ENCODE measurements at regions not wholly inside any gene's neighbourhood (a gene's known extent, or its start where the extent isn't known, plus 50 kb on each side); places are given as distances from the start of the nearest gene placed in this dataset.

DNA sequence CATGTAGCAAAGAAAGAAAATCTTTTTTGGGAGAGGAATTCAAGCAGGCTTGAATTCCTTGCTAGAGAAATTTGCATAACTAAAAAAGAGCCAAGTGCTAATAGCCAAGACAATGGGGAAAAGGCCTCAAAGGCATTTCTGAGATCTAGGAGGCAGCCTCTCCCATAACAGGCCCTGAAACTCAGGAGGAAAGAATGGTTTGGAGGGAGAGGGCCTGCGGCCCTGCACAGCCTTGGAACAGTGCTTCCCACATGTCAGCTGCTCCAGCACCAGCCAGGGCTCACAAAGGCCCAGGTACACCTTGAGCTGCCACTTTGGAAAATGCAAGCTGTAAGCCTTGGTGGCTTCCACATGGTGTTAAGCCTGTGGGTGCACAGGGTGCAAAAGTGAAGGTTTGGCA is 55.5 kb upstream of the TSPAN18 start:
- Histone ChIP-seq H4K91ac (ENCODE audit: insufficient read length, low read depth, low read length) (peak overlapping the region; percentile 94), H3K23me2 (ENCODE audit: insufficient read length, low read depth, low read length, poor library complexity, severe bottlenecking) (no peaks in the 10 kb centered on the region), H3K9me3 (ENCODE audit: control insufficient read depth, low read depth, low read length) (no peaks in the 10 kb centered on the region), H2BK20ac (ENCODE audit: low read depth, low read length, poor library complexity, severe bottlenecking) (no peak overlapping the region), H3K4me1 (ENCODE audit: insufficient read depth, low read length) (peaks cover 11% of the 10 kb centered on the region; the same call in 1 of the 2 replicates), H2BK12ac (ENCODE audit: insufficient read length, low read depth, low read length) (no peak overlapping the region), H4K8ac (replicated peaks; ENCODE audit: insufficient read length, low read depth, low read length) (peak overlapping the region; percentile 15), H3K18ac (ENCODE audit: insufficient read length, low read depth, low read length) (peak overlapping the region; percentile 84), H3K27me3 (ENCODE audit: insufficient read depth, low read length) (no peaks in the 10 kb centered on the region), H4K20me1 (ENCODE audit: control insufficient read depth, insufficient read depth, insufficient read length) (no peaks in the 10 kb centered on the region), H3K23ac (ENCODE audit: insufficient read length, low read depth, low read length) (no peak overlapping the region), H3K9ac (ENCODE audit: extremely low read depth, insufficient read length, low read length) (no peak overlapping the region), H3K14ac (ENCODE audit: insufficient read depth, low read length) (no peak overlapping the region), H4K5ac (ENCODE audit: insufficient read length, low read depth, low read length) (no peak overlapping the region), H3K56ac (ENCODE audit: insufficient read length, low read depth, low read length) (no peak overlapping the region), H3T11ph (ENCODE audit: low read length) (no peak overlapping the region), H3K79me1 (ENCODE audit: insufficient read depth, low read depth, low read length, poor library complexity, severe bottlenecking) (no peaks in the 10 kb centered on the region), H2AFZ (ENCODE audit: low read length) (no peak overlapping the region), H3K27ac (ENCODE audit: insufficient read length, low read depth, low read length) (peak overlapping the region; percentile 93), H3K79me2 (ENCODE audit: insufficient read depth, low read length) (no peaks in the 10 kb centered on the region), H2AK5ac (ENCODE audit: insufficient read length, low read length) (peak overlapping the region; percentile 52), H3K4me2 (ENCODE audit: insufficient read depth, insufficient read length, low read length) (peak overlapping the region; percentile 51), H2BK15ac (ENCODE audit: low read depth, low read length) (no peak overlapping the region), H2BK120ac (ENCODE audit: low read depth, low read length, poor library complexity, severe bottlenecking) (no peak overlapping the region), H2BK5ac (ENCODE audit: insufficient read length, low read length) (peak overlapping the region; percentile 47), H3K4ac (ENCODE audit: low read depth, low read length) (no peak overlapping the region; the same call in 1 of the 2 replicates)
- WGBS (ENCODE audit: extremely low coverage, insufficient read length, low lambda C conversion rate) = no CpG with 5 or more reads among the region's 1 CpG
- Mint-ChIP-seq H3K27ac (peak overlapping the region; percentile 97 to 100 (median 99)), H3K4me1 (peaks cover 39 to 42% of the 10 kb centered on the region in 2 experiments), H3K36me3 (ENCODE audit: insufficient read depth in 1 of 3, low read depth in 3 of 3) (peaks cover 0 to 13% (median 12%) of the 10 kb centered on the region in 3 experiments; a peak in 5 of 7 replicates), H3K9me3 (peaks cover 8 to 14% of the 10 kb centered on the region in 2 experiments), H3K4me3 (peak overlapping the region in 1 of 2 experiments; percentile 31; a peak in 1 of 5 replicates), H3K27me3 (ENCODE audit: low read depth) (no peaks in the 10 kb centered on the region; the same call in none of the 2 replicates)
- TF ChIP-seq, protein P1, sequence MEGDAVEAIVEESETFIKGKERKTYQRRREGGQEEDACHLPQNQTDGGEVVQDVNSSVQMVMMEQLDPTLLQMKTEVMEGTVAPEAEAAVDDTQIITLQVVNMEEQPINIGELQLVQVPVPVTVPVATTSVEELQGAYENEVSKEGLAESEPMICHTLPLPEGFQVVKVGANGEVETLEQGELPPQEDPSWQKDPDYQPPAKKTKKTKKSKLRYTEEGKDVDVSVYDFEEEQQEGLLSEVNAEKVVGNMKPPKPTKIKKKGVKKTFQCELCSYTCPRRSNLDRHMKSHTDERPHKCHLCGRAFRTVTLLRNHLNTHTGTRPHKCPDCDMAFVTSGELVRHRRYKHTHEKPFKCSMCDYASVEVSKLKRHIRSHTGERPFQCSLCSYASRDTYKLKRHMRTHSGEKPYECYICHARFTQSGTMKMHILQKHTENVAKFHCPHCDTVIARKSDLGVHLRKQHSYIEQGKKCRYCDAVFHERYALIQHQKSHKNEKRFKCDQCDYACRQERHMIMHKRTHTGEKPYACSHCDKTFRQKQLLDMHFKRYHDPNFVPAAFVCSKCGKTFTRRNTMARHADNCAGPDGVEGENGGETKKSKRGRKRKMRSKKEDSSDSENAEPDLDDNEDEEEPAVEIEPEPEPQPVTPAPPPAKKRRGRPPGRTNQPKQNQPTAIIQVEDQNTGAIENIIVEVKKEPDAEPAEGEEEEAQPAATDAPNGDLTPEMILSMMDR (conservative IDR thresholded peaks at IDR 0.05) = no peak
- peak; percentile 88 for DNase-seq
